GM19452 (cell line): ENCODE measurements at regions not wholly inside any gene's neighbourhood (a gene's known extent, or its start where the extent isn't known, plus 50 kb on each side); places are given as distances from the start of the nearest gene placed in this dataset.
"Not testable (repeated sequence)": the region's sequence is repeated elsewhere in the genome, so short reads cannot be mapped to it uniquely, and the experiment has no call there.

Experiments
- ATAC-seq: cut with Tn5 transposase; IDR thresholded peaks from one replicate; pipeline ENCODE4 v1.9.1; 2021; ENCODE audit not compliant: unreplicated experiment

GRCh38 chr5:105882956-105883481 lies 1787.7 kb downstream of the EFNA5 start:
- no peak for ATAC-seq

- no peak for ATAC-seq
Observed at GRCh38 chr5:105878402-105878801, 1792.3 kb downstream of the EFNA5 start.

GRCh38 chr5:105877592-105877991 lies 1793.1 kb downstream of the EFNA5 start:
- no peak for ATAC-seq

- ATAC-seq, result no peak
Observed at GRCh38 chr5:105874316-105874715, 1796.4 kb downstream of the EFNA5 start.

GRCh38 chr5:105872569-105873270 lies 1798.0 kb downstream of the EFNA5 start:
- ATAC-seq, result no peak

- ATAC-seq, result no peak
Observed at GRCh38 chr5:105868038-105868780, 1802.5 kb downstream of the EFNA5 start.

- ATAC-seq, result no peak
Observed at GRCh38 chr5:105865834-105866233, 1804.9 kb downstream of the EFNA5 start.

- ATAC-seq, result not testable (repeated sequence)
Observed at GRCh38 chr5:105859350-105859749, 1811.4 kb downstream of the EFNA5 start.

GRCh38 chr5:105849701-105850100 lies 1821.0 kb downstream of the EFNA5 start:
- ATAC-seq, result no peak

GRCh38 chr5:105840800-105841199 lies 1829.9 kb downstream of the EFNA5 start:
- ATAC-seq, result no peak

- ATAC-seq, result no peak
Observed at GRCh38 chr5:105836887-105837286, 1833.8 kb downstream of the EFNA5 start.

- no peak for ATAC-seq
Observed at GRCh38 chr5:105836268-105836667, 1834.5 kb downstream of the EFNA5 start.

- no peak for ATAC-seq
Observed at GRCh38 chr5:105828821-105829220, 1841.9 kb downstream of the EFNA5 start.

- ATAC-seq, result no peak
Observed at GRCh38 chr5:105821800-105822199, 1848.9 kb downstream of the EFNA5 start.

- ATAC-seq, result no peak
Observed at GRCh38 chr5:105817914-105818313, 1852.8 kb downstream of the EFNA5 start.

- no peak for ATAC-seq
Observed at GRCh38 chr5:105817416-105817815, 1853.3 kb downstream of the EFNA5 start.

GRCh38 chr5:105816961-105817360 lies 1853.8 kb downstream of the EFNA5 start:
- no peak for ATAC-seq

- no peak for ATAC-seq
Observed at GRCh38 chr5:105812304-105812703, 1858.4 kb downstream of the EFNA5 start.

- ATAC-seq, result no peak
Observed at GRCh38 chr5:105807951-105808350, 1862.8 kb downstream of the EFNA5 start.

- no peak for ATAC-seq
Observed at GRCh38 chr5:105807290-105807689, 1863.4 kb downstream of the EFNA5 start.

- no peak for ATAC-seq
Observed at GRCh38 chr5:105806596-105806995, 1864.1 kb downstream of the EFNA5 start.

GRCh38 chr5:105803431-105803830 lies 1867.3 kb downstream of the EFNA5 start:
- ATAC-seq, result no peak
